GM21529 (cell line): ENCODE measurements at regions not wholly inside any gene's neighbourhood (a gene's known extent, or its start where the extent isn't known, plus 50 kb on each side); places are given as distances from the start of the nearest gene placed in this dataset.
"Not testable (repeated sequence)": the region's sequence is repeated elsewhere in the genome, so short reads cannot be mapped to it uniquely, and the experiment has no call there.

ENCODE experiments used
- ATAC-seq: cut with Tn5 transposase; IDR thresholded peaks from one replicate; pipeline ENCODE4 v1.9.1; 2021; ENCODE audit not compliant: unreplicated experiment

- ATAC-seq, result no peak
These were observed 1191.0 kb upstream of the ALCAM start for GRCh38 chr3:104175696-104176095.

GRCh38 chr3:104176706-104177105 is 1190.0 kb upstream of the ALCAM start:
- ATAC-seq, result no peak

GRCh38 chr3:104178680-104179079 is 1188.0 kb upstream of the ALCAM start:
- no peak for ATAC-seq

GRCh38 chr3:104180906-104181305 is 1185.8 kb upstream of the ALCAM start:
- ATAC-seq, result no peak

GRCh38 chr3:104190681-104191080 is 1176.0 kb upstream of the ALCAM start:
- no peak for ATAC-seq

GRCh38 chr3:104198131-104198530 is 1168.6 kb upstream of the ALCAM start:
- no peak for ATAC-seq

- ATAC-seq, result no peak
These were observed 1159.8 kb upstream of the ALCAM start for GRCh38 chr3:104206925-104207324.

- ATAC-seq, result no peak
These were observed 1152.4 kb upstream of the ALCAM start for GRCh38 chr3:104214277-104214676.

- no peak for ATAC-seq
These were observed 1151.8 kb upstream of the ALCAM start for GRCh38 chr3:104214937-104215336.

GRCh38 chr3:104219046-104219445 is 1147.7 kb upstream of the ALCAM start:
- not testable (repeated sequence) for ATAC-seq

- no peak for ATAC-seq
These were observed 1132.1 kb upstream of the ALCAM start for GRCh38 chr3:104234442-104235194.

GRCh38 chr3:104244680-104245220 is 1122.0 kb upstream of the ALCAM start:
- ATAC-seq, result no peak

GRCh38 chr3:104245261-104245660 is 1121.4 kb upstream of the ALCAM start:
- ATAC-seq, result no peak

- no peak for ATAC-seq
These were observed 1120.7 kb upstream of the ALCAM start for GRCh38 chr3:104245981-104246380.

- ATAC-seq, result no peak
These were observed 1109.2 kb upstream of the ALCAM start for GRCh38 chr3:104257486-104257885.

- ATAC-seq, result no peak
These were observed 1103.2 kb upstream of the ALCAM start for GRCh38 chr3:104263477-104263876.

GRCh38 chr3:104266219-104266618 is 1100.5 kb upstream of the ALCAM start:
- ATAC-seq, result not testable (repeated sequence)

- no peak for ATAC-seq
These were observed 1096.9 kb upstream of the ALCAM start for GRCh38 chr3:104269771-104270170.

GRCh38 chr3:104273046-104273649 is 1093.6 kb upstream of the ALCAM start:
- peak; percentile 81 for ATAC-seq

- ATAC-seq, result no peak
These were observed 1091.5 kb upstream of the ALCAM start for GRCh38 chr3:104275199-104275598.

- ATAC-seq, result no peak
These were observed 1087.1 kb upstream of the ALCAM start for GRCh38 chr3:104279617-104280016.

- no peak for ATAC-seq
These were observed 1085.0 kb upstream of the ALCAM start for GRCh38 chr3:104281713-104282112.
